HEK293 (cell line): ENCODE measurements at regions not wholly inside any gene's neighbourhood (a gene's known extent, or its start where the extent isn't known, plus 50 kb on each side); places are given as distances from the start of the nearest gene placed in this dataset.

Source experiments
- CTCF ChIA-PET: fragments of 350-600 bp; formaldehyde crosslinking; extraction: SDS; loops from one replicate; lab custom pipeline; 2021; ENCODE audit warnings: antibody characterized with exemption; lab: Yijun Ruan, JAX
- POLR2A ChIA-PET: fragments of 300-600 bp; formaldehyde crosslinking; extraction: SDS; loops from one replicate; lab custom pipeline; 2020; ENCODE audit warnings: antibody characterized with exemption, inconsistent platforms; lab: Yijun Ruan, JAX
- H3K27ac ChIP-seq: fragments of 200-500 bp; sonication (Bioruptor generic); 2 replicates; pipeline ENCODE4 v1.5.1; 2014; ENCODE audit warnings: low read depth, low read length, control low read depth, inconsistent platforms; ENCODE audit errors: extremely low read depth
- H3K36me3 ChIP-seq, 2 experiments: fragments of 200-500 bp in 1 of 2; sonication (Bioruptor generic) in 1 of 2; 1 replicate in 1 of 2; 2 replicates in 1 of 2; pipeline ENCODE4 v1.5.1; 2014 to 2017; ENCODE audit warnings: inconsistent platforms in 2 of 2, low read length in 2 of 2; ENCODE audit not compliant: control insufficient read depth in 2 of 2, insufficient read depth in 1 of 2
- H3K4me1 ChIP-seq: fragments of 200-500 bp; sonication (Bioruptor generic); 2 replicates; pipeline ENCODE4 v1.5.1; 2014; ENCODE audit warnings: mild to moderate bottlenecking, low read length, inconsistent platforms; ENCODE audit not compliant: control insufficient read depth, insufficient read depth
- H3K4me3 ChIP-seq: 2 replicates; pipeline ENCODE4 v1.5.1; 2011; ENCODE audit warnings: low read depth, mild to moderate bottlenecking, control low read depth, low read length, moderate library complexity
- H3K9me3 ChIP-seq: fragments of 200-500 bp; sonication (Bioruptor generic); 2 replicates; pipeline ENCODE4 v1.5.1; 2014; ENCODE audit warnings: low read depth, low read length, inconsistent platforms; ENCODE audit not compliant: control insufficient read depth, insufficient read depth
- ATF2 ChIP-seq: fragments of 450-650 bp; formaldehyde crosslinking; IDR thresholded peaks from 2 replicates; pipeline ENCODE4 v1.5.1; 2016; ENCODE audit warnings: missing biosample characterization, missing genetic modification characterization, low read depth
- GFI1B ChIP-seq: fragments of 450-650 bp; formaldehyde crosslinking; IDR thresholded peaks from 2 replicates; pipeline ENCODE4 v1.5.1; 2016; ENCODE audit warnings: missing biosample characterization, missing genetic modification characterization
- PATZ1 ChIP-seq: fragments of 450-650 bp; formaldehyde crosslinking; IDR thresholded peaks from 2 replicates; pipeline ENCODE4 v1.5.1; 2016; ENCODE audit warnings: missing biosample characterization, missing genetic modification characterization
- PRDM10 ChIP-seq: fragments of 450-650 bp; formaldehyde crosslinking; IDR thresholded peaks from 2 replicates; pipeline ENCODE4 v1.5.1; 2016; ENCODE audit warnings: missing biosample characterization, missing genetic modification characterization
- REPIN1 ChIP-seq: fragments of 450-650 bp; formaldehyde crosslinking; IDR thresholded peaks from 2 replicates; pipeline ENCODE4 v1.5.1; 2017; ENCODE audit warnings: missing biosample characterization, missing genetic modification characterization, low read depth
- TRIM28 ChIP-seq: IDR thresholded peaks from 2 replicates; pipeline ENCODE4 v1.6.1; 2011; ENCODE audit warnings: low read length, control low read depth, borderline replicate concordance
- ZBTB17 ChIP-seq: fragments of 450-650 bp; formaldehyde crosslinking; IDR thresholded peaks from 2 replicates; pipeline ENCODE4 v1.5.1; 2016; ENCODE audit warnings: missing biosample characterization, missing genetic modification characterization
- ZBTB6 ChIP-seq: fragments of 450-650 bp; formaldehyde crosslinking; IDR thresholded peaks from 2 replicates; pipeline ENCODE4 v1.5.1; 2017; ENCODE audit warnings: missing biosample characterization, missing genetic modification characterization
- ZNF138 ChIP-seq: fragments of 450-650 bp; formaldehyde crosslinking; IDR thresholded peaks from 2 replicates; pipeline ENCODE4 v1.5.1; 2016; ENCODE audit warnings: missing biosample characterization, missing genetic modification characterization, borderline replicate concordance
- ZNF140 ChIP-seq: fragments of 450-650 bp; formaldehyde crosslinking; IDR thresholded peaks from 2 replicates; pipeline ENCODE4 v1.5.1; 2016; ENCODE audit warnings: missing biosample characterization, missing genetic modification characterization
- ZNF221 ChIP-seq: fragments of 450-650 bp; formaldehyde crosslinking; IDR thresholded peaks from 2 replicates; pipeline ENCODE4 v1.5.1; 2017; ENCODE audit warnings: missing biosample characterization, missing genetic modification characterization, borderline replicate concordance
- ZNF223 ChIP-seq: fragments of 450-650 bp; formaldehyde crosslinking; IDR thresholded peaks from 2 replicates; pipeline ENCODE4 v1.5.1; 2016; ENCODE audit warnings: missing biosample characterization, missing genetic modification characterization
- ZNF311 ChIP-seq: fragments of 450-650 bp; formaldehyde crosslinking; IDR thresholded peaks from 2 replicates; pipeline ENCODE4 v1.5.1; 2017; ENCODE audit warnings: missing biosample characterization, missing genetic modification characterization, borderline replicate concordance
- ZNF341 ChIP-seq: fragments of 450-650 bp; formaldehyde crosslinking; IDR thresholded peaks from 2 replicates; pipeline ENCODE4; 2016; ENCODE audit warnings: low read depth, missing biosample characterization, missing genetic modification characterization
- ZNF585B ChIP-seq: fragments of 450-650 bp; formaldehyde crosslinking; IDR thresholded peaks from 2 replicates; pipeline ENCODE4 v1.5.1; 2016; ENCODE audit warnings: missing biosample characterization, missing genetic modification characterization
- ZNF600 ChIP-seq: fragments of 450-650 bp; formaldehyde crosslinking; IDR thresholded peaks from 2 replicates; pipeline ENCODE4 v1.5.1; 2016; ENCODE audit warnings: missing biosample characterization, missing genetic modification characterization
- ZNF670 ChIP-seq: fragments of 450-650 bp; formaldehyde crosslinking; IDR thresholded peaks from 2 replicates; pipeline ENCODE4 v1.5.1; 2016; ENCODE audit warnings: missing biosample characterization, missing genetic modification characterization, low read depth
- ZNF707 ChIP-seq: fragments of 450-650 bp; formaldehyde crosslinking; IDR thresholded peaks from 2 replicates; pipeline ENCODE4 v1.5.1; 2016; ENCODE audit warnings: missing biosample characterization, missing genetic modification characterization
- ZNF747 ChIP-seq: fragments of 450-650 bp; formaldehyde crosslinking; IDR thresholded peaks from 2 replicates; pipeline ENCODE4 v1.5.1; 2016; ENCODE audit warnings: missing biosample characterization, missing genetic modification characterization
- ZNF768 ChIP-seq: fragments of 450-650 bp; formaldehyde crosslinking; IDR thresholded peaks from 2 replicates; pipeline ENCODE4 v1.5.1; 2018; ENCODE audit warnings: missing biosample characterization, mild to moderate bottlenecking, missing genetic modification characterization
- ZNF777 ChIP-seq: fragments of 450-650 bp; formaldehyde crosslinking; IDR thresholded peaks from 2 replicates; pipeline ENCODE4 v1.5.1; 2017; ENCODE audit warnings: missing biosample characterization, missing genetic modification characterization, borderline replicate concordance
- ZNF830 ChIP-seq: fragments of 450-650 bp; IDR thresholded peaks from 2 replicates; pipeline ENCODE4 v1.5.0; 2018; ENCODE audit warnings: missing biosample characterization, missing genetic modification characterization, low read depth, mild to moderate bottlenecking, moderate library complexity
- ZSCAN5A ChIP-seq: fragments of 450-650 bp; formaldehyde crosslinking; IDR thresholded peaks from 2 replicates; pipeline ENCODE4 v1.5.1; 2016; ENCODE audit warnings: missing biosample characterization, missing genetic modification characterization

GRCh38 chr11:15495462-15495861 lies 380.7 kb downstream of the INSC start (continued):
- TF ChIP-seq GFI1B = no peak
- TF ChIP-seq PRDM10 (tag by site-specific recombination) = no peak
- no peak for TF ChIP-seq ZNF138

- Histone ChIP-seq H3K36me3 (no peaks in the 10 kb centered on the region), H3K27ac (no peak overlapping the region), H3K9me3 (no peaks in the 10 kb centered on the region), H3K4me1 (no peaks in the 10 kb centered on the region; the same call in 1 of the 2 replicates), H3K4me3 (no peak overlapping the region)
- ChIA-PET CTCF (no interaction called here), POLR2A (no interaction called here)
- TF ChIP-seq ZNF707 (tag by site-specific recombination) = no peak
- no peak for TF ChIP-seq ZNF747
- TF ChIP-seq TRIM28 = no peak
- no peak for TF ChIP-seq ZNF585B (tag by site-specific recombination)
- TF ChIP-seq ZNF777 (tag by site-specific recombination) = no peak
- no peak for TF ChIP-seq ZNF311 (tag by site-specific recombination)
- no peak for TF ChIP-seq REPIN1 (tag by site-specific recombination)
- no peak for TF ChIP-seq ZNF221 (tag by site-specific recombination)
- no peak for TF ChIP-seq ZNF768 (tag by site-specific recombination)
- no peak for TF ChIP-seq ATF2
- TF ChIP-seq PATZ1 (tag by site-specific recombination) = no peak
- TF ChIP-seq ZNF140 = no peak
- no peak for TF ChIP-seq ZNF830 (tag by site-specific recombination)
- TF ChIP-seq ZSCAN5A = no peak
- no peak for TF ChIP-seq ZBTB17 (tag by site-specific recombination)
- no peak for TF ChIP-seq ZBTB6 (tag by site-specific recombination)
- no peak for TF ChIP-seq ZNF670
- TF ChIP-seq ZNF223 (tag by site-specific recombination) = no peak
- TF ChIP-seq ZNF600 (tag by site-specific recombination) = no peak
- no peak for TF ChIP-seq ZNF341 (tag by site-specific recombination)
- TF ChIP-seq, all 188 proteins: peak for 0
Measured at GRCh38 chr11:15497366-15497765, 382.6 kb downstream of the INSC start.
